Hematopoietic multipotent progenitor cell treated with erythropoietin and hydrocortisone succinate and interleukin-3 and kit ligand, for 15 days (in vitro differentiated cells): ENCODE measurements at regions not wholly inside any gene's neighbourhood (a gene's known extent, or its start where the extent isn't known, plus 50 kb on each side); places are given as distances from the start of the nearest gene placed in this dataset.
A peak's percentile ranks its signal among the peaks of the same experiment; 100 is the strongest.
"Not testable (repeated sequence)": the region's sequence is repeated elsewhere in the genome, so short reads cannot be mapped to it uniquely, and the experiment has no call there.

Source experiments
- DNase-seq: peaks from one replicate; pipeline ENCODE4 v3.0.0-alpha.2; 2015; ENCODE audit warnings: low spot score

DNA sequence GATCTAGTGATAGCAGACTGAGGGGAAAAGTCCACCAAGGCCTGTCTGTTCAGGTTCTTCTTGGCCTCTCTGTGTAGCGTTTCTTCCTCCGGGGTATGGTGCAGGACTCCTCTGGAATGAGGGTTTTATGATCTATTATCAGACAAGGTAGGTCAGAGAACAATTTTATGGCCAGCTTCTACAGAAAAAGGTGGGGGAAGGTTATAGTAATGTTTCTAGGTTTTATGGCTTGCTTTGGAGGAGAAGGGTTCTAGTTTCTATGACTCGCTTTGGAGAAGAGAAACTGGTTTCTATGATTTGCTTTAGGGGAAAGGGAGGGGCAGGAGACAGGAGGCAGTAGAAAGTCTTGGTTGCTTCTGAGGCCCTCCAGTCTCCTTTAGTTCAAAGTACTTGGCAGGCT, 144.8 kb upstream of the LAMA2 start:
- DNase-seq, result no peak

DNA sequence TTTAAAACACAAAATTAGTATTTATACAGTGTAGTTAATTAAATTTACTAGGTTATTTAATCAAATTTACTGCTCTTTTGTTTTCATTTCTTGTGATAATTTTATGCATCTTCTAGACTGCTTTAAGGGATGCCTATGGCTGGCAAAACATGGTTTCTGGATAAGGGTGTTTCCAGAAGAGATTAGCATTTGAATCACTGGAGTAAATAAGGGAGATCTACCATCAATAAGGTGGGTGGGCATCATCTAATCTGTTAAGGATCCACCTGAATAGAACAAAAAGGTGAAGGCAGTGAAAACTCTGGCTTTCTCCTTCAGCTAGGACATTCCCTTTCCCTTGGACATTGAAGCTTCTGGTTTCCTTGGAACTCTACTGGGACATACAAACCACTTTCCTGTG, 146.2 kb upstream of the LAMA2 start:
- DNase-seq, result no peak

DNA sequence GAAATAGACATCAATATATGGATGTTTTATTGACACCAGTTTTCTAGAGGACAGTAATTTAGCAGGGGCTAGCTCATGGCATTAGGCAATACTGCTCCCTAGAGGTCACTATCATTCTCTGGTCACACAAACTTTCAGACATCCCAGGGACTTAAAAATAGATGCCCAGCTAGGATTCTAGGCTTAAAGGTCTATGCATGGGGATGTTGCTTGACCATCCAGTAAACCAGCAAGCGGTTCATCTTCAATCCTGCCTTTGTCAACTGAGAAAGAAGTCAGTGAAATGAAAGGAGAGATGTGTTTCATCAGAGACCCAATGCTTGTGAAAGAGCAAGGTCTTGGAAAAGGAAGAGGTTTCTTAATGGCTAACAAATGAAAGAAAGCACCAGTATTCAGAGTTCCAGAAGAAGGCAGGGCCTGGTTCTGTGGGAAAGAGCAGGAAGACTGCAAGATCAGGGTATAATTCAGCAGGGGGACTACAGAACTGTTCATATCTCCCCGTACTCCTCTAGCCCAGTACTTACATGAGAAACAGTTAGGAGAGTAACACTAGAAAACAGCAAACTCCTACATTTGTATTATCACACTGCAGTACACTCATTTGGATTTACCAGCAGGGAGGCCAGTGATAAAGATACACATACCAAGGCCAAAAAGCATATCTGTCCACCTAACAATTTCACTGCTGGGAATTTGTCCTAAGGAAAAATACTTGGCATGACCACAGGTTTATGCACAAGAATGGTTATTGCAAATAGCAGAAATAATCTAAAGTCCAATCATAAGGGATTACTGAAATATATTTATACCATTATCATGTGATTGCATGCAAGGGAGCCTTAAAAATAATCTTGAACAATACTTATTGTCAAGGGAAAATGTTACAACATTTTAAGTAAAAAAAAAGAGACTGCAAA, 151.4 kb upstream of the LAMA2 start:
- DNase-seq, result no peak

DNA sequence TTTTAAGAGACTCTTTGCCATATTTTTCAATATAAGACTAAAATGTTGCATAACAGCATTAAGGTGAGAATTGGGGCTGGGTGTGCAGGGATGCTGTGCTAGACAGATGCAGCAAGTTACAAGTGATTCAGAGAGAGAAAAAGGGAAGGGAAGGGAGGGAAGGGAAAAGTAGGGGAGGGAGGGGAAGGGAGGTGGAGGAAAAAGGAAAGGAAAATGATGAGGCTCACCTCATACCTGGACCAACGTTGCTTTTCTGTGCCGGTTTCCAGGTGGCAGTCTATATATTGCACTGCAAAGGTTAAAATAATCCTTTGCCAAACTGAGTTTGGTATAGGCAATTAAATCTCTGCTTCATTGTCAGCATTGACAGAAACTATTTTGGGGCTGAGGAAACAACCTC, 155.4 kb upstream of the LAMA2 start:
- DNase-seq, result no peak

DNA sequence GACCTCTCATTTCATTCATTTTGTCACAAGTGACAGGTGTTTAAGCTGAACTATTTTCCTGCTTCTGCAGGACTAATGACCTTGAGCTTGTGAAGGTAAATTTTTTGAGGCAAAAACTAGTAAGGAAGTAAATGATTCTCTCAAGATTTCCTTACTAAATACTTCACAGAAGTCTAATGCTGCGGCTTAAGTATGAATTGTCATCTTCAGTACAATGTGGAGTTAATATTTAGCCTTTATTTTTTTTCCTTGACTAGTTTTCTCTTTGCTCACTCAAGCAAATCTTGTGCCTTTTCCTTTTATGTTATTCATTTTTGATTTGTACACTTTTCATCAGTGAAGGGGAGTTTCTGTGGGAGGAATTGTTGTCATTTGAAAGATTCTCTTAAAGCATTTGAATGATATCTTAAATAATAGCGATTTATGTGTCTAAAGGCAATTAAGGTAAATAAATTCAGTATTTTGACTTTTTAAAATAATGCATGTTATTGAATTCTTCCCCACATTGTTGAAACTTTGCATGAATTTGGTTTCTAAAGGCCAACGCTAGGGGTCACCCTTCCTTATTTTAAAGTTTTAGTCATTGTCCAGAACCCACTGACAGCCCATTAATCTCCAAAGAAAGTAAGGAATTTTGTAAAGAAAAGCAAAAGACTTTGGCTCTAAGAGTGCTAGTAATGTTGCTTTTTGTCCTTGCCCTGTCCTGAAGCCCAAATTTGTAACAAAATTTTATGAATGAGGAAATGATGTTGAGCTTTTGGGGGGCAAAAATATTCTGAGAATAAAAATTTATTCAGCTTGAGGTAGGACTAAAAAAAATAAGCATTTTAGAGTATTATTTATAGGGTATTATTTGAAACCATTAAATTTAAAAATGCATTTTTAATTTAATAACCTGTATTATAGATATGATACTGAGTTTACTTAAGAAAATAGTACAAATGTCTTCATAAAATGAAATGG, 157.4 kb upstream of the LAMA2 start:
- DNase-seq, result peak; percentile 4

DNA sequence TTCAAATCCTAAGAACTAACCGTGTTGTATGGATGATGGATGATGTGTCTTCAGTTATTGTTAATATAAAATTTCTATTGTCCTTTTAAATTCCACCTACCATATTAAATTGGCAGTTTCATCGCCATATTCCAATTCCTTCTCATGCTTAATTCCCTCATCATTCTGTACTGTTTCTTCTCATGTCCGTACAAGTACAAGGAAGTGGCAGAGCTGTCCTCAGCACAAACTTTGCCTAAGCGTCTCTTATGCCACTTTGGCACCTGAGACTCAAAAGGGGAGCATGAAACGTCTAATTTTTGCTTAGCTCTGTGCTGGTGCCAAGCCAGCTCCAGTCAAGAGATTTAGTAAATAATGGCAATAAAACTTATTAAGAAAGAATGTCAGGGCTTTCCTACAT, 158.2 kb upstream of the LAMA2 start:
- no peak for DNase-seq

DNA sequence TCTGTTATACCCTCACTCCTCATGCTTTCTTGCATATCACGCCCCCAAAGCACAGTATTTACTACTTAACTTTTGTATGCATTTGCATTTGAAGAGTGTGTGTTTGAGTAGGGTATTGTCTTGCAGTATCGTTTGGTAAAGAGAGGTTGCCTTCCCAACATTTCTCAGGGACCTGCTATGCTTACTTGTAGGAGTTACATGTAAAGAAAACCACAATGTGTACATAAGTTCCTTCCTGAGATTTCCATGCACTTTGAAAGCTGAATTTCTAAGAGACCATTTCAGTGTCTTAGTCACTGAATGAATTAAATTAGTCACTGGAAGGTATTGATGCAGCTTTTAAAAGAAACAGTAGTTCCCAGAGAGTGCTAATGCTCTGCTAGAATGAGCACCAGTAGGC, 159.3 kb upstream of the LAMA2 start:
- no peak for DNase-seq

DNA sequence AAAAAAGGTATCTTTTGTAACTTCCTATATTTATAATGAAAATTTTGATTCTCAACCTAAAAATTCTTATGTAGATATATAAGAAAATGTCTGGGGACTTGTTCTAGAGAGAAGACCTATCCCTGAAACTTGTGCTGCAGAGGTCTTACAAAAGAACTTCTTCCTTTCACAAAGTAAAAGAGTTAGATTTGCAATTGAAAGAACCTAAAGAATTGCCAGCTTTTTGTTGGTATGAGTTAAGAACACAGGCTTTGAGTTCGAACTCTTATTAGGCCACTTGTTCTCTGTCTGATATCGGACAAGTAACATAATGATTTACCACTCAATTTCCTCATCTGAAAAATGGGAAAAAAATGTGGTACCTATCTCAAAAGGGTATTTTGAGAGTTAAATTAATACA, 162.0 kb upstream of the LAMA2 start:
- DNase-seq, result no peak

DNA sequence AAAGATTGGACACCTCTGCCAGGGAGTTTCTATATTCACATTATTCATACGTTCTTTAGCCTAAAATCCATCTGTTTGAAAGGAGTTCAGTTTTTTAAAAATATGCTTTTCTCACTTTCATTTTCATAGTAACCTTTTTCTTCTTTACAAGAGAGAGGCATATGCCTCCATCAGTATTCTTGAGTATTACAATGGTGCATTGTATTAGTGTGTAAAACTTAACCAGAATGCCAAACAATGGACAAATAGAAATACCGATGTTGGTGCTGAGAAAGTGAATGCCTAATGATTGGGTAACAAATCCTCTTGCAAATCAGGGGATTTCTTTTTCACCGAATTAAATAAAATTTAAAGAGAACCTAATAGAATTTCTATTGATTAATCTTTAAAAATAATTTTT, 163.2 kb upstream of the LAMA2 start:
- no peak for DNase-seq

DNA sequence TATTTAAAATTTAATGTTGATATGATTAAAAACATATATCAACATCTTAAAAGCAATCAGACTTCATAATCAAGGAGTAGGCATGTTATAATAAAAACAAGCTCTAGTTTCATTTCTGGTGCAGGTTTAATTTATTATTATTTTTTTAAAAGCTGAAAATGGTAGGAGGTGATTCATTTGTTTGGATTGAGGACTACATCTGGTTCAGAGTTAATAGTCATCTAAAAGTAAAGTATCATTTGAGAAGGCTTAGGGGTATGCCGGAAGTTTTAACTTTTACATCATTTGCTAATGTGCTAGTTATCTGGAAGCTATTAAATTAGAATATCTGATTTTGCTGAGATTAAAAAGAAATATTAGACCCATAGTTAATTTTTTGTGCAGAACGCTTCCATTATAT, 169.5 kb upstream of the LAMA2 start:
- DNase-seq, result no peak

DNA sequence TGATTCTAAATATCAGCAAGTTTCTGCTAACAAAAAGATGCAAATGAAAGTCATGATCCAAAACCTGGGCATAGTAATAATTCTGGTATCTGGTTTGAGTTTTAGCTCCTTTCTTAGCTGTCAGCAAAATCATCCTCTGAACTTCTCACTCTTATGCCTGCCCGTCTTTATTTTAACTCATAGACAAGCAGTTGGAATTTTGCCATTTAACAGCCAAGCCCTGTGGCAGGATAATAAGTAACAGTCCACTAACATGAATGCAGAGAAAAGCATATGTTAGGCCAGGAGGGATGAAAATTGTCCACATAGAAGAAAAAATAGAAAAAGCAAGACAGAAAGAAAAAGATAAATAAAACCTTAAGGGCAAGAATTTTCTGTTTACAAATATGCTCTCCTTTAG, 170.0 kb upstream of the LAMA2 start:
- no peak for DNase-seq

DNA sequence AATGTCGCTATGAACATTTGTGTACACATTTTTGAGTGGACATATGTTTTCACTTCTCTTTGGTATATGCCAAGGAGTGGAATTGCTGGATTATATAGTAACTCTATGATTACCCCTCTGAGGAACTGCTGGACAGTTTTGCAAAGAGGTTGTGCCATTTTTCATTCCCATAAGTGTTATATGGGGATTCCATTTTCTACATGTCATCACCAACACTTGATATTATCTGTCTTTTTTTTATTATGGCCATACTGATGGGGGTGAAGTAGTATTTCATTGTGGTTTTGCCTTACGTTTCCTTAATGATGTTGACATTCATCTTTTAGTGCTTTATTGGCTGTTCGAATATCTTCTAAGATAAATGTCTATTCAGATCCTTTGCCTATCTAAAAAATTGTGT, 171.8 kb upstream of the LAMA2 start:
- no peak for DNase-seq

DNA sequence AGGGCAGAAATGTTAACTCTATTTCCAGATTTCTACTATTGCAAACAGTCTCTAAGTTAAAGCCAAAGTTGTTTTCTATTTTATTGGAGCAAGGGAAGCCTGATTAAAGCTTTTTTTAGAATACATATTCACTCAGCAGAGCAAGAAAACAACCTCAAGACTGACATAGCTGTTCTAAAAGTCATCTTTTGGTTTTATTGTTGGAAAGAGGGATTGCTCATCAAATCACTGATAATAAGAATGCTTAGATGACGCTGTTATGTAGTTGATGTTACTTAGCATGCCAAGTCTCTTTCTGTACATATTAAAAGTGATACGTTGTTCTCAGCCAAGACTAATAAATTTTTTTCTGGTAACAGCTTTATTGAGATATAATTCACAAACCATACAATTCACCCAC, 172.6 kb upstream of the LAMA2 start:
- DNase-seq, result no peak

DNA sequence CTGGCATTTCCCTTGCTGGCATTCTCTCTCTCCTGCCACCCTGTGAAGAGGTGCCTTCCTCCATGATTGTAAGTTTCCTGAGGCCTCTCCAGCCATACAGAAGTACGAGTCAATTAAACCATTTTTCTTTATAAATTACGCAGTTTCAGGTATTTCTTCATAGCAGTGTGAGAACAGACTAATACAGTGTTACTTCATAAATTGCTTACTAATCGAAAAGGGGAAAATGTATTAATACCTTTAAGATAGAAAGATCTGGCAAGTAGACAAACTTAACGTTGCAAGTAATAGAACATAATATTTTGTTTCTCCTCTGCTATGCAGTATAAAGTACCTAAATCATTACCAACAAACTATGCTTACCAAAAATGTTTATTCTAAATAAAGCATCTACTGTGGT, 178.3 kb upstream of the LAMA2 start:
- DNase-seq, result no peak

DNA sequence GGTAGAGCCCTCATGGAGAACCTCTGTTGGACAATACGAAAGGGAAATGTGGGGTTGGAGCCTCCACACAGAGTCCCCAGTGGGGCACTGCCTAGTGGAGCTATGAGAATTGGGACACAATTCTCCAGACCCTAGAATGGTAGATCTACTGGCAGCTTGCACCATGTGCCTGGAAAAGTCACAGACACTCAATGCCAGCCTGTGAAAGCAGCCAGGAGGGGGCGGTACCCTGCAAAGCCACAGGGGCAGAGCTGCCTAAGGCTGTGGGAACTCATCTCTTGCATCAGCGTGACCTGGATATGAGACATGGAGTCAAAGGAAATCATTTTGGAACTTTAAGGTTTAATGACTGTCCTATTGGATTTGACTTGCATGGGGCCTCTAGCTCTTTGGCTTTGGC, 179.1 kb upstream of the LAMA2 start:
- DNase-seq, result not testable (repeated sequence)

DNA sequence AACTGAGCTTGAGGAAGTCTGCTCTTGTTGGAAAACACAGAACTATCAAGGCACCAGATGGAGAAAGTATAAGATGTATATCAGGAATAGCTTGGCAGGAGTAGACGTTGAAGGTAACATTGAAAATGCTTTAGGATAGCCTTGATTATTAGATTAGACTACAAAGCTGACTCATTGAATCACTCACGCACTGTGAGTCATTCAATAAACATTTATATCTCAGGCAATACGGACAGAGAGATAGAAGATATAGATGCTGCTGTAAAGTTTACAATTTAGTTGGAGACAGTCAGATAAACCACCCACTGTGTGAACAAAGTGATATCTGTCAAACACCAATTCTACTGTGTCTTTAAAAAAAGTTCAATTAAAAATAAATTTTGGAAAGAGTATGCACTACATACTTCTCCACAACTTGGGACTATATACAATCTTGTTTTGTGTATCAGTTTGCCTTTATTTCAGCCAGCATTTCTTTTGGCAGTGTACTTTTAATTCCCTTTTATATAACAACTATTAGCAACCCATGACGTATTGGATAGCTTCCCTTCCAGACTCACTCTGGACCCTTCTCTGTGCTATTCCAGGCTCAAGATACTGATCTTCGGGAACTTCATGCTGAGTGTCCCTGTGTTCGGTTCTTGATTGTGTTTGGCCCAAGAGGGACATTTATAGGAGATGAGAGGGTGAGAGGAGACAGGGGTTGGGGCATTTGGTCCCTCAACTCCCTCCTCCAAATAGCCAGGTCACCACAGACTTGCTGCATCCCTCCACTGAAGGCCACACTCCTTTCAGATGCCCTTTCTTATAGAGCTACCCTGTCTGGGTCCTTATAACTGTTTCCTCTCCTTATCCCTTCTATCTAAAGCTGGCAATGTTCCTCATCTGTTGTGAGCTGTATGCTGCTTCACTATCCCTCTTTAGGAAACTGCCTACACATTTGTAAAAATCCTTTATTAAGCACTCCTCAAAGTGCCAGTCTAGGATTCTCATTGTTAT, 176.6 kb upstream of the PTPRK start:
- no peak for DNase-seq

DNA sequence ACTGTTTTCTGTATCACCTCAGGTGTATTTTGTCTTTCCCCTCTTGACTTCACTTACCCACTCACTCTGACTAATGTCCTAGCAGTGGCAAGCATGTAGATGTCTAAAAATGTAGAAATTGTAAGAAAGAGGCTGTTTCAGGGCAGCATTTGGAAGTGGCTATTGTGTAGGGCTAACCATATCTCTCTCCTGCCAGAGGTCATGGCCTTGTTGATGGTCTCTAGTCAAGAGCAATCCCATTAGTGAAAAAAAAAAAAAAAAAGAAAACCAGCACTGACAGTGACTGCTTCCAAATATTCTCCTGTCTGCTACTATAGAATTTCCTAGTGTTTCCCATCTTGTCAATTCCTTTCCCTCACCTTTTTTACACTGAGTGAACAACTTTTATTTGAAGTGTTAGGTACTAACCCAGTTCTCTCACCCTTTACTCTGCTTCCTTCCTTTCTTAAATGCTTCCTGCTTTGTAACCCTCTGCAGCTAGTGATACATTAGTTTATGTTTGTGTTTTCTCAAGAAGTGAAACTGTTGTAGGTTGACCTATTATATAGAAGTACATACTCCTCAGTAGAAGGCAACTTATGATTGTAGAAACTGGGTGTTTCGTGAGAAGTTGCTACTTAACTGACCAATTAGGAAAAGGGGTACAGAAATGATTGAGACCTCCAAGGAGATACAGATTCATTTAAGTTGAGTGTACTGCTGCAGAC, 174.1 kb upstream of the PTPRK start:
- DNase-seq, result no peak

DNA sequence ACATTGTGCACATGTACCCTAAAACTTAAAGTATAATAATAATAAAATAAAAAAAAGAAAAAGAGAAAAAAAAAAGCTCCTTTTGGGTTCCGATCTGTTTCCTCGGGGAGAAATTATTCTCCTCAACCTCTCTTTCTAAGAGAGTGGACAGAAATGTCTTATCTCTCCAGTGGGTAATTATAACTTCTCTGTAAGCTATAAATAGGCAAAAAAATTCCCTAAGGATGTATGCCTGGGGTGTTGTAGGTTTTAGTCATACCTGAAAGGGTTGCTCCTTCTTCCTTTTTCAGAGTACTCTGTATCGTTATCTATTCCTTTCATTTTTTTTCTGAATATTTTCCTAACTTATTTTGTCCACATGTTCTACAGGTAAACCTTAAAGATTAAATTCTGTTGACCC, 169.7 kb upstream of the PTPRK start:
- DNase-seq, result no peak

DNA sequence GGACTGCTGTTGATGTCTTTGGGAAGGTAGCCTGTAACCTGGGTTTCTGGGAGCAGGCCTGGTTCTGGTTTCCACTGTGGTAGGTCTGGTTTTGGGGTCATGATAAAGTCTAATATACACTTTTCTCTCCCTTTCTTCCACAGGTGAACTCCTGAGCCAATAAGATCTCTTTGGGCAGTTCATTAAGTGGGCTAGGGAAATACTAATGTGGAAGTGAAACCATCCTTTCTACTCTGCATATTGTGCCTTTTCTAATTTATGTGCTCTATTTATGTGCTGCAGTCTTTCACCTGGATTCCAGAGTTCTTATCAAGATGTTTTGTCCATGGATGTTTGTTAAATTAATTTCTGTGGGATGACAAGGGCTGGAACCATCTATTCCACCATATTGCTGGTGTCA, 165.7 kb upstream of the PTPRK start:
- no peak for DNase-seq

DNA sequence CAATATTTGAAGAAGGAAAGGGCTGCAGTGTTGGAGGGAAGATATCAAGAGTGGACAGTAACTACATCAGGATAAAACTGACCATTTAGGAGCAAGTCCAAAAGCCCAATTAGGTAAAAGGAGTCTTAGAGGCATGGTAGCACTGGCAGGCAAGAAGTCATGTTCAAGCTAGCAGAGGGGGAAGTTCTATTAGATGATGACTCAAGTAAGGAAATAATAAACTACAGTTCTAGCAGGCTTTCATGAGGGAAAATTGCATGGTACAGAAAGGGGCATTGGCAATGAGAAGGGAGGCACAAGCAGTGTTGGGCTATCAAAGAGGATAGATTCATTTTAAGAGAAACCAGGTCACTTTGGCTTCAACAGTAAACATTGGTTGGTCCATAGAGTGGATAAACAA, 156.1 kb upstream of the PTPRK start:
- no peak for DNase-seq

DNA sequence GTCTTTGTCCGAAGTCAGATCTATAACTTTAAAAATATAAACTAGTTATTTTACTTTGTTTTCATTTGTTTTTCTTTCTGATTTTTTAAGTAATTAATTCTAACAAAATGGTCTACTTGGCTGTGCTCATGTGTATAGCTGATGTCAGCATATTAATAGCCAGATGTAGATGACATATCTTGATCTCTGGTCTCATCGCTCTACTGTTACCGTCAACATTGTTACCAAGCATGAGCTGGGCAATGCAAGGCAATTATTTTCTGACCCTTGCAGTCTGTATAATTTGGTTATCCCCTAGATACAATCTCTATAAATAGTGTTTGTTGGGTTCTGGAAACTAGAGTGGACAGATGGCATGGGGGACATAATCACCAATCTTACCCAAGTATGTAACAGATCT, 151.6 kb upstream of the PTPRK start:
- DNase-seq, result no peak
